Stimulated activated naive B cell treated with anti-CD40 and anti-IgM and Interleukin-4, amounts not matched to agents 10 μg/mL and 1 μg/mL and 100 μg/mL, for 72 hours (primary cell): ENCODE measurements at regions not wholly inside any gene's neighbourhood (a gene's known extent, or its start where the extent isn't known, plus 50 kb on each side); places are given as distances from the start of the nearest gene placed in this dataset.

Experiments used
- ATAC-seq, 2 donors: fragments of 150-1000 bp; cut with Tn5 transposase; replicated peaks; 2 replicates each; pipeline ENCODE4 v1.10.0; 2021; ENCODE audit warnings: moderate library complexity in 1 of 2
- DNase-seq: peaks from one replicate; pipeline ENCODE4 v3.0.0; 2021
- H3K27ac Mint-ChIP-seq: one replicate; pipeline ENCODE4 v1.8.0; 2022; ENCODE audit warnings: mild to moderate bottlenecking, mixed read lengths
- H3K27me3 Mint-ChIP-seq, 2 donors: one replicate each; pipeline ENCODE4 v1.8.0; 2022; ENCODE audit warnings: mixed read lengths in 2 of 2
- H3K36me3 Mint-ChIP-seq, 2 donors: one replicate each; pipeline ENCODE4 v1.8.0; 2022; ENCODE audit warnings: mixed read lengths in 2 of 2, mild to moderate bottlenecking in 1 of 2
- H3K4me1 Mint-ChIP-seq, 2 donors: one replicate each; pipeline ENCODE4 v1.8.0; 2022; ENCODE audit warnings: mixed read lengths in 2 of 2, mild to moderate bottlenecking in 1 of 2
- H3K4me3 Mint-ChIP-seq, 2 donors: one replicate each; pipeline ENCODE4 v1.8.0; 2022; ENCODE audit warnings: mild to moderate bottlenecking in 2 of 2, mixed read lengths in 2 of 2, moderate library complexity in 1 of 2
- H3K9me3 Mint-ChIP-seq, 2 donors: one replicate each; pipeline ENCODE4 v1.8.0; 2022; ENCODE audit warnings: mixed read lengths in 2 of 2, mild to moderate bottlenecking in 1 of 2

DNA sequence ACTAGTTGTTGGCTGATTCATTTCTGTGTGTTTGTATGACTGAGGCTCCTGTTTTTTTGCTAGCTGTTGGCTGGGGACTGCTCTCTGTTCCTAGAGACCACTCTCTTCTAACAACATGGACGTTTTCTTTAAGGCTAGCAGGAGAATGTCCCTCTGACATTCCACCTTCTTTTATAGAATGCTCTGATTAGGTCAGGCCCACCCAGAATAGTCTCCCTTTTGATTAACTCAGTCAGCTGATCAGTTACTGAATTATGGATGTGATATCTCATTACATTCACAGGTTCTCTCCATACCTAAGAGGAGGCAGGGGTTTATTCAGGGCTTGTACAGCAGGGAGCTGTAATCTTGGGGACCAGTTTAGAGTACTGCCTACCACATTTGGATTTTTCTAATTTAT lies 175.6 kb upstream of the RHOBTB1 start:
- no peak overlapping the region for H3K27ac Mint-ChIP-seq
- H3K4me3 Mint-ChIP-seq = no peak overlapping the region
- H3K4me1 Mint-ChIP-seq = peaks cover 13 to 31% of the 10 kb centered on the region in 2 donors
- DNase-seq (no peak), ATAC-seq (no peak)
- no peaks in the 10 kb centered on the region for H3K27me3 Mint-ChIP-seq
- H3K36me3 Mint-ChIP-seq = no peaks in the 10 kb centered on the region
- H3K9me3 Mint-ChIP-seq = peaks cover 0 to 2% of the 10 kb centered on the region in 2 donors

DNA sequence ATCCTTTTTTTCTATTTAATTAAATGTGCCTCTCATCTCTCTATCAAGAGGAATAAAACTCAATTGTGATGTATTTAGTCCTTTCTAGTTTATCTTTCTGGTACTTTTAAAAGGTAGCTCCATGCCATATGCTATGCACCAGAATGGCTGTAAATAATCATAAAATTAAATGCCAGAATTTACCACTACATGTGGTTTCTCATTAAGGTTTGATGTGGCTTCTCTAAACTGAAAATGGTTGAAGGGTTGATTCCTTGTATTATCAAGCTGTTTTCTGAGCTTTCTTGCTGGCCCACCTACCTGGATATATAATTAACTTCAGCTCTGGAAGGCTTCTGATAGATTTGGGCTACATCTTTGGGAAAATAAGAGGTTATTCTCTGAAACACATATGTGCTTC lies 171.9 kb upstream of the RHOBTB1 start:
- Mint-ChIP-seq H3K4me3 (no peak overlapping the region), H3K27me3 (peaks cover 0 to 5% of the 10 kb centered on the region in 2 donors), H3K9me3 (peaks cover 0 to 1% of the 10 kb centered on the region in 2 donors), H3K27ac (no peak overlapping the region), H3K4me1 (peaks cover 2 to 3% of the 10 kb centered on the region in 2 donors), H3K36me3 (no peaks in the 10 kb centered on the region)
- DNase-seq (no peak), ATAC-seq (no peak)

DNA sequence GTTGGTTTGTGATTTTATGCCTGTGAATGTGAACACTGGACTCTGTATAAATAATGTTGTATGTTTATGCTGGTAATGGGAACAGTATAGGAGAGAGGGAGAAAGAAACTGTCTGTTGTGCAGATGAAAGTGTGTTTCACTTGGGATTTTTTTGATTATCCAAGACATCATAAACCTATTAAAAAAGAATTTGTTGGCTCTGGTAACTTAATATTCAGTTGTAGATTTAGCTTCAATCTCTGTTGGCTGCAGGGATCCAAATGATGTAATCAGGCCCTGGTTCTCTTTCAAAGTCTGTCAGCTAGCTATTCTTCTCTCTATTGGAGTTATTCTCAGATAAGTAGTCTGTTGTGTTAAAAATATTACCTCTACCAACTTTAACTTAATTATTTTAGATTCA lies 168.8 kb upstream of the RHOBTB1 start:
- DNase-seq (no peak), ATAC-seq (no peak)
- Mint-ChIP-seq H3K4me1 (no peaks in the 10 kb centered on the region), H3K36me3 (no peaks in the 10 kb centered on the region), H3K27me3 (peaks cover 0 to 5% of the 10 kb centered on the region in 2 donors), H3K9me3 (peaks cover 0 to 1% of the 10 kb centered on the region in 2 donors), H3K4me3 (no peak overlapping the region), H3K27ac (no peak overlapping the region)

DNA sequence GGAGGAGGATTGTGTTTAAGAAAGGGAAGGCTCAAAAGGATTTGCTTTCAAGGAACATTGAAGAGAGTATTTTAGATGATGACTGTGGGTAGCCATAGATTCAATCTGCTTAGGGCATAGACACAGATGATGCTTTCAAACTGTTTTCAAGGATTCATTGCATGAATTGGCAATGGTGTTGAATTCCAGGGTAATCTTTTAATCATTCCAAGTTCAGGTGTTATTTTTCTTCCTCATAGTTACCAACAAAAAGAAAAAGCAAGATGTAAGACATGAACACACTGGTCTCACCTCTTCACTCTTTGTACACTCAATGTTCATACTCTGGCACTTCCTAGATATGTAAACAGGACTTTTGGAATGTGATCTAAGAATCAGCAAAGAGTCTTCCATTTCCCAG lies 167.0 kb upstream of the RHOBTB1 start:
- DNase-seq (no peak), ATAC-seq (no peak)
- Mint-ChIP-seq H3K4me3 (no peak overlapping the region), H3K27me3 (peaks cover 5% of the 10 kb centered on the region in 2 donors), H3K4me1 (no peaks in the 10 kb centered on the region), H3K27ac (no peak overlapping the region), H3K9me3 (peaks cover 0 to 1% of the 10 kb centered on the region in 2 donors), H3K36me3 (no peaks in the 10 kb centered on the region)

DNA sequence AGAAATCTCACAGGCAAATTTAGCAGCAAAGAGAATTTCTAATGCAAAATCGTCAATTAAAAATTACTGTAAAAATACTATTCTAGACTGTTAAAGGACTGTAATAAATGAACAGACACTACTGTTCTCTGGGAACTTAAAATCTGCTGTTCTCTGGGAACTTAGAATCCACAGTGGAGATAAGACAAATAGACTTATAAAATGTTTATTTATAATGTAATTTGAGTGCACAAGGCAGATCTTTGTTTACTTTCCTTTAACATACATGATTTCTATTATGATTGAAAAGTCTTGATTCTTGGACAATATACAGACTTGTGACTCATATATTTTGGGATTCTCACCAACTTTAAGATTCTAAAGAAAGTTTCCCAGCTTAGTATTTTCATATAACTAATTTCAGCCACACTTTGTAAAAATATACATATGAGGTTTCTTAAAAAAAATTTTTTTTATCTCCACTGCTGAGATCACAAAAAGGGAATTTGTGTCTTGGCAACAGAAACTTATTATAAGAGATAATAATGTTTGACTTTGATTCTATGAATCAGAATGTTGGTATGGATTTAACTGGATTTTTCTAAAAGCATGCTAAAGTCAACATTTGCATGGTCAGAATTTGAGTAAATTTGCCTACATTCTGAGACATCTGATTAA lies 166.3 kb upstream of the RHOBTB1 start:
- no peak overlapping the region for H3K4me3 Mint-ChIP-seq
- DNase-seq (no peak), ATAC-seq (no peak)
- no peak overlapping the region for H3K27ac Mint-ChIP-seq
- peaks cover 5% of the 10 kb centered on the region in 2 donors for H3K27me3 Mint-ChIP-seq
- H3K4me1 Mint-ChIP-seq = no peaks in the 10 kb centered on the region
- H3K36me3 Mint-ChIP-seq = no peaks in the 10 kb centered on the region
- peaks cover 0 to 1% of the 10 kb centered on the region in 2 donors for H3K9me3 Mint-ChIP-seq

DNA sequence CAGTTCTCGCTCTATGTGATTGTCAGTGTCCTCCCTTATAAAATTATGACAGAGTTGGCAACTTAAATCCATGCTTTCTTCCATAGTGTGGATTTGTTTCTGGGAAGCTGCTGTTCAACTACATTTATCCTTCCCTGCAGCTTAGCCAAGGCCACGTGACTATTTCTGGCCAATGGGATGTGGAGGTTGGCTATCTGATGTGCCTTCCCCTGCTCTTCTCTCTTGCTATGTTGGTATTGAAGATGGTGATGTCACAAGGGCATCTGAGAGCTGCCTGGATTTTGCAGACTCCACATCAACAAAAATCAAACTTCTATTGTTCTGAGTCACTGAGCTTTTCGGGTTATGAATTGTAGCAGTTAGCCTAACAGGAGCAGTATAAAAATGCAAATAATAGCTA lies 164.9 kb upstream of the RHOBTB1 start:
- Mint-ChIP-seq H3K36me3 (no peaks in the 10 kb centered on the region), H3K27me3 (peaks cover 5% of the 10 kb centered on the region in 2 donors), H3K4me1 (no peaks in the 10 kb centered on the region), H3K4me3 (no peak overlapping the region), H3K27ac (no peak overlapping the region), H3K9me3 (peaks cover 0 to 1% of the 10 kb centered on the region in 2 donors)
- ATAC-seq = no peak
- DNase-seq = no peak

DNA sequence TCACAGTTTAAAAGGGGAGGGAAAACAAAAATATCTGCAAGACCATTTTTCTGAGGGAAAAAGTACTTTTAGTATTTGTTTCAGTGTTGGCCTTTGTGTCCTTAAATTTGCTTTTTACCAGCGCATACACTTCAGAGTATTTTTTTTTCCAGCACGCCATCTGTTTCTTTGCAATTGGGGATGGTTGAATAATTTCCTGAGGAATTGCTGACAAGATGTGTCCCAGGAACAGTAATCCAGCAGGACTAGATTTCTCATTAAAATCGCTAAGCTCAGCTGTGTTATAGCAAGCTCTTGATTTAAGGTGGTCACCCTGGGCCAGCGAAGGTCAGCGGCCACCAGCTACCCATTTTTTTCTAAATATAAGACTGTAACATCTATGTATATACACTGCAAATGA lies 156.9 kb upstream of the RHOBTB1 start:
- ATAC-seq = no peak
- DNase-seq = no peak
- H3K9me3 Mint-ChIP-seq = peaks cover 0 to 2% of the 10 kb centered on the region in 2 donors
- no peaks in the 10 kb centered on the region for H3K36me3 Mint-ChIP-seq
- H3K27me3 Mint-ChIP-seq = peaks cover 7% of the 10 kb centered on the region in 2 donors
- H3K27ac Mint-ChIP-seq = no peak overlapping the region
- H3K4me3 Mint-ChIP-seq = no peak overlapping the region
- no peaks in the 10 kb centered on the region for H3K4me1 Mint-ChIP-seq

DNA sequence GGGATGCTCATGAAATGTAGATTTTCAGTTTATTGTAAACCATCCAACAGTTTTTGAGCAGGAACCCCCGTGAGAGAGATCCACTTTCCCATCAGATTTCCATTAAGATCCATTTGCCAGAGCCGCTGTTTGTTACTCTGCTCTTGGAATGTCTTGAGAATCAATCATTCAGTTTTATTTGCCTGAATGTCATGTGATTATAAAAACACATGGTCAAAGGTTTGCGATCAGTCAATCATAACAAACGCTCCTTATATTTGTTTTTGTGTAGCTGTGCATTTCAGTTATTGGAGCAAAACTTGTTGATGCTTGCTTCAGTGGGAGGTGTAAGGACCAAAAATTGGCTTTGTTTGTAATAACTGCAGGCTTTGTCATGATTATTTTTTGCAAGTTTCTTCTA lies 155.8 kb upstream of the RHOBTB1 start:
- no peak overlapping the region for H3K27ac Mint-ChIP-seq
- no peaks in the 10 kb centered on the region for H3K4me1 Mint-ChIP-seq
- ATAC-seq (no peak), DNase-seq (no peak)
- no peak overlapping the region for H3K4me3 Mint-ChIP-seq
- peaks cover 0 to 2% of the 10 kb centered on the region in 2 donors for H3K9me3 Mint-ChIP-seq
- peaks cover 7 to 13% of the 10 kb centered on the region in 2 donors for H3K27me3 Mint-ChIP-seq
- no peaks in the 10 kb centered on the region for H3K36me3 Mint-ChIP-seq

DNA sequence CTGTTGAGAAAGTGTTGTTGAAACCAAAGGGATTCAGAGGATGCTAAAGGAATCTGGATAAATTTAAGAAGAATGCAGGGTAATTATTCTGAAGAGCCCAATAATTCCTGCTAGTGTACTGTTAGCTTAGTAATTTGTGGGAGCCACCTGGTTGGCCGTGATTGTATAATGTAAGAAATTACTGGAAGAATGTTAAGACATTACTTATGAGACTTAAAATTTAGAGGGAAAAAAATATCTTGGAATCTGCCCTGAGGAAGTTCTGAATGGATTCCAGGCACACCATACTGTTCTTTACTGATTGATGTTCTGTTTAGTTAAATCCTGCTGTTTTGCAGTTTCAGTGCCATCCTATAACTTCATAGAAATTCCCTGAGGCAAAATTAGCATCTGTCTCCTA lies 155.0 kb upstream of the RHOBTB1 start:
- Mint-ChIP-seq H3K27me3 (peaks cover 7 to 13% of the 10 kb centered on the region in 2 donors), H3K4me1 (no peaks in the 10 kb centered on the region), H3K27ac (no peak overlapping the region), H3K36me3 (no peaks in the 10 kb centered on the region), H3K4me3 (no peak overlapping the region), H3K9me3 (peaks cover 0 to 2% of the 10 kb centered on the region in 2 donors)
- no peak for DNase-seq
- ATAC-seq = no peak

DNA sequence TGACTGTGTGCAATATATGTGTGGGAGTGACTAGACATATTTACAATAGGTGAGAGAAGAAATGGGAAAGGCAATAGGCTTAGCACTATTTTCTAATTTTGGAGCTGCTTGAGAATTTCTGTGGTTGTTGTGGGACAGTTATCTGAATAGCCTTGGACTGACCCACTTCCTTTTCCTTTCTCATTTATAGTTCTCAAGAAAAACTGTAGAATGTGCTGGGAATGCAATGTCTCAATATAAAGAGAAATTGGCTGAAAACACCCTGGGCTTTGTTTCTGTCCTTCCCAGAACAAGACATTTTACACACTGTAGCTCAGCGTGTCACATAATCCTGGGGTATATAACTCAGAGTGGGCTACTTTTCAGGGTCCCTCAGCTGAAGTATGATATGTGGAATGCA lies 153.0 kb upstream of the RHOBTB1 start:
- Mint-ChIP-seq H3K9me3 (peaks cover 0 to 2% of the 10 kb centered on the region in 2 donors), H3K27ac (no peak overlapping the region), H3K4me1 (no peaks in the 10 kb centered on the region), H3K36me3 (no peaks in the 10 kb centered on the region), H3K4me3 (no peak overlapping the region), H3K27me3 (peaks cover 13 to 15% of the 10 kb centered on the region in 2 donors)
- DNase-seq (no peak), ATAC-seq (no peak)

DNA sequence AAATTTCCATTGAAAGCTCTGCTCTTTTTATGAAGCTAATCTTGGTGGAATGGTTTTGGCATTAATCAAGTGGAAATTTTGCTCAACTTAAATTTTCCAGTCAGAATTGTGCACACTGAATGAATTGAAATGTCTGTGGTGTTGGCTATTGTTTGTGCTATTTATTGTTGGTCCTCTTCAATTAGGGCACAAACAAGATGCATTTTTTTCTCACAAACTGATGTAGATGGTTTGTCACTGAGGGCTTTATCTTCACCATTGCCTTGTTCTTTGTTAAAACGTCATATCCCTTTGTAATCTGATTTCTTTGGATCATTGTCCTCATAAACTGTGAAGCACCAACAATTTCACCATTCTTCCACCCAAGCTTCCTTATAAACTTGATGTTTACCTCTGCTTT lies 152.1 kb upstream of the RHOBTB1 start:
- ATAC-seq (no peak), DNase-seq (no peak)
- peaks cover 12 to 13% of the 10 kb centered on the region in 2 donors for H3K27me3 Mint-ChIP-seq
- H3K4me3 Mint-ChIP-seq = no peak overlapping the region
- H3K27ac Mint-ChIP-seq = no peak overlapping the region
- no peaks in the 10 kb centered on the region for H3K36me3 Mint-ChIP-seq
- H3K4me1 Mint-ChIP-seq = peaks cover 0 to 5% of the 10 kb centered on the region in 2 donors
- peaks cover 0 to 2% of the 10 kb centered on the region in 2 donors for H3K9me3 Mint-ChIP-seq

DNA sequence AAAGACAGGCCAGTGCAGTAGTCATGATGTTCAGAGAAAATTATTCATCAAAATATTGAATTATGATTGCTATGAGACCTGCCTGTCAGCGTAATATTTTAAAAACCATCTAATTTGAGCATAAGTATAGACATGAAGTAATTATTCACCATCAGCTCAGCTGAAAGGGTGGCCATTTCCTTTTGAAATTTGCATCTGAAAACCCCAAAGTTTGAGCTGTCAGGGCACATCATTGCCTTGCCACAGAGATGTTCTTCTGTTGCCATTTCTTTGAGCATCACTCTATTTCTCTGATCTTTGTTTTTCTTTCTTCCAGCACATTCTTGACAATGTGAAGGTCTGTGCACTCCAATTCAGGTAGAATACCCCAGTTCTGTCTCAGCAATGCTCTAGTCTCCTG lies 147.5 kb upstream of the RHOBTB1 start:
- ATAC-seq (no peak), DNase-seq (no peak)
- peaks cover 0 to 2% of the 10 kb centered on the region in 2 donors for H3K9me3 Mint-ChIP-seq
- H3K27ac Mint-ChIP-seq = no peak overlapping the region
- no peaks in the 10 kb centered on the region for H3K36me3 Mint-ChIP-seq
- H3K4me1 Mint-ChIP-seq = peaks cover 0 to 5% of the 10 kb centered on the region in 2 donors
- H3K27me3 Mint-ChIP-seq = peaks cover 14 to 22% of the 10 kb centered on the region in 2 donors
- H3K4me3 Mint-ChIP-seq = no peak overlapping the region

DNA sequence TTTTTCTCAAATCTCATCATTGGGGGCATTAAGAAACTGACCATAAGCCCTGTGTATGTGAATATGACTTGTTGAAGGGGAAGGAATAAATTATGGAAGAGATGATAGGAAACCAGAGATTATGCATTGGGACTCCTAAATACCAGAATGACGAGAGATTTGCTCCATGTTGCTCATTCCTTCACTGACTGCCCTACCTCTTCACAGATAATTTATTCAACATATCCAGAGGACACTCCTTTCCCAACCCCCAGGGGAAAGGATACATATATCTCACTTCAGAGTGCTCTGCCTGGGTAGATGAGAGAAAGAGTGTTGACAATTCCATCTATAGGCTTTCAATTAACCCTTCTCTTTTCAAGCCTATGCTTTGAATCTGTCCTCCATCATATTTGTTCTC lies 145.3 kb upstream of the RHOBTB1 start:
- Mint-ChIP-seq H3K4me1 (peaks cover 0 to 5% of the 10 kb centered on the region in 2 donors), H3K4me3 (no peak overlapping the region), H3K36me3 (peaks cover 0 to 2% of the 10 kb centered on the region in 2 donors), H3K9me3 (peaks cover 2 to 4% of the 10 kb centered on the region in 2 donors), H3K27me3 (peaks cover 25 to 26% of the 10 kb centered on the region in 2 donors), H3K27ac (no peak overlapping the region)
- ATAC-seq (no peak), DNase-seq (no peak)

DNA sequence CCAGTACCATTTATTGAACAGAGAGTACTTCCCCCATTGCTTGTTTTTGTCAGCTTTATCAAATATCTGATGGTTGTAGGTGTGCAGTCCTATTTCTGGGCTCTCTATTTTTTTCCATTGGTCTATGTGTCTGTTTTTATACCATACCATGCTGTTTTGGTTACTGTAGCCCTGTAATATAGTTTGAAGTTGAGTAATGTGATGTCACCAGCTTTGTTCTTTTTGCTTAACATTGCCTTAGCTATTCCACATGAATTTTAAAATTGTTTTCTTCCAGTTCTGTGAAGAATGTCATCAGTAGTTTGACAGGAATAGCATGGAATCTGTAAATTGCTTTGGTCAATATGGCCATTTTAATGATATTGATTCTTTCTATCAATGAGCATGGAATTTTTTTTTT lies 140.5 kb upstream of the RHOBTB1 start:
- no peak overlapping the region for H3K27ac Mint-ChIP-seq
- no peak for DNase-seq
- H3K27me3 Mint-ChIP-seq = peaks cover 12 to 20% of the 10 kb centered on the region in 2 donors
- H3K9me3 Mint-ChIP-seq = peaks cover 4 to 7% of the 10 kb centered on the region in 2 donors
- no peaks in the 10 kb centered on the region for H3K4me1 Mint-ChIP-seq
- ATAC-seq = no peak
- H3K4me3 Mint-ChIP-seq = no peak overlapping the region
- H3K36me3 Mint-ChIP-seq = peaks cover 0 to 2% of the 10 kb centered on the region in 2 donors

DNA sequence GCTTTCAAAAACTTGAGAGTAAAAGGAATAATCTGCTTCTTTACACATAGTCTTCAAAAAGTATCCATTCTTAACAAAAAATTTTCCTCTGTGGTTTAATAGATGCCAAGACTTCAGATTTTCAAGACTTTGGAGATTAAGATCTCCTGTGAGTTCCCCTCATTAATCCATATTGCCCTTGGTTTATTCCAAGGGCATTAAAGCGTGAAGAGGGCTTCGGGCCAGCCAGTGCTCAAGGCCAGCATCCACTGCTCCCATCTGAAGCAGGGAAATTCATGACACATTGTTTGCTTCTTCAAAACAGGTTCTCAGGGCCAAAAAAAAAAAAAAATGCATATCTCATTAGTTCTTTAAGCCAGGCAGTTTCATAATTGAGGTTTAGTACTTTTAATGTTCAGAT lies 137.3 kb upstream of the RHOBTB1 start:
- H3K4me1 Mint-ChIP-seq = peaks cover 2 to 5% of the 10 kb centered on the region in 2 donors

More for the DNA sequence above, 137.3 kb upstream of the RHOBTB1 start:
- ATAC-seq (no peak), DNase-seq (no peak)
- Mint-ChIP-seq H3K36me3 (peaks cover 0 to 2% of the 10 kb centered on the region in 2 donors), H3K27me3 (peaks cover 9 to 17% of the 10 kb centered on the region in 2 donors), H3K4me3 (no peak overlapping the region), H3K27ac (no peak overlapping the region), H3K9me3 (peaks cover 4 to 7% of the 10 kb centered on the region in 2 donors)
